Inflammatory macrophage treated with lipopolysaccharide for 1 hour (primary cell): ENCODE measurements at regions not wholly inside any gene's neighbourhood (a gene's known extent, or its start where the extent isn't known, plus 50 kb on each side); places are given as distances from the start of the nearest gene placed in this dataset.
A peak's percentile ranks its signal among the peaks of the same experiment; 100 is the strongest.

Experiments used
- DNase-seq, 2 donors: peaks; one replicate each; pipeline ENCODE4 v3.0.0-alpha.2; 2020 to 2022

DNA sequence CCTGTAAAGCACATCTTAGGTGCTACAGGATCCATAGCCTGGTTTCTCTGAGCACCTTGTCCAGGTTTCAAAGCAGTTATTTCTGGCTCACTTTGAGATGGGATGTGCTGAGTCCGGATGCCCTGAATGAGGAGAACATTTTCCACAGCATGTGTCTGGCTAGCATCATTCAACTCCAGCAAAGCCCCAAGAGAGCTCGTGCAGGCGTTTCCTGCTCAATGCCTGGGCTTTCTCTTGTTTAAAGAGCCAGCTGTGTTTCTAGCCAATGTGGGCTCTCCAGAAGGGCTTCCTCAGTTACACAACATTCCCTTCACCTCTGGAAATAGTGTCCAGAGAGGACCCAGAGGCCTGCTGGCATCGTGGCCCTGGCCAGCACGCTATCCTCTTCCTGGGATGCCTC lies 411.7 kb downstream of the DMAC1 start:
- no peak for DNase-seq

DNA sequence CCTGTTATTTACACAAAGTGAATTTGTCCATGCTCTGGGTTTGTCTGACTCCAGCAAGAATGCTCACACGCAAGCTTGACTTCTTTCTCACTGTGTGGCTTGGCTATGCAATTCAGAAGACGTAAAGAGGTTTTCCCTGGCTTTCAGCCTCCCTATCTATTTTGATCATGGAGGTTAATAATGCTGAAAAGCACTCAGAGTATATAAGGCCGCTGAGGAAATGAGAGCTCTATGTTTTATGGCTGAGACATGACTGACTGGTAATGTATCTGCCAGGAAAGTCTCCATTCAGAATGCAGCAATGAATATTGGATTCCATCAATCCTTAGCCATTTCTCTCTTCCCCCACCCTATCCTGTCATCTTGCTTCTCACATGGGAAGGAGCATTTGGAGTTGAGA lies 417.3 kb downstream of the DMAC1 start:
- no peak for DNase-seq

DNA sequence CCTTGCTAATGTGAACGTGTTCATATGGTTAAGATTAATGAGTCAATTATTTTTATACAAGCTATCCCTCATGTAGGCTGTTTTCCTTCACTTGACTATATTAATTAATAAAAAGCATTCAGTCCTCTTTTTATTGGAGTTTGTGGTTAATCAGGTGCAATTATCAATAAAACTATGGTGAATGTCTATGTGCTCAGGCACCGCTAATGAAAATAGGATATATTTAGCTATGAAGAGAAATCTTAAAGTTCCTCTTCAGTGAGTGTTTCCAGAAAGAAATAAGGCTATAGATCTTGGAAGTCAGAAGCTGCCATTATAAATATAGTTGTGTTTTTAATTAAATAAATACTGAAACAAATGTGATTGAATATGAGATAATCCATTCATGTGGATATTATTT lies 422.1 kb downstream of the DMAC1 start:
- DNase-seq = no peak

DNA sequence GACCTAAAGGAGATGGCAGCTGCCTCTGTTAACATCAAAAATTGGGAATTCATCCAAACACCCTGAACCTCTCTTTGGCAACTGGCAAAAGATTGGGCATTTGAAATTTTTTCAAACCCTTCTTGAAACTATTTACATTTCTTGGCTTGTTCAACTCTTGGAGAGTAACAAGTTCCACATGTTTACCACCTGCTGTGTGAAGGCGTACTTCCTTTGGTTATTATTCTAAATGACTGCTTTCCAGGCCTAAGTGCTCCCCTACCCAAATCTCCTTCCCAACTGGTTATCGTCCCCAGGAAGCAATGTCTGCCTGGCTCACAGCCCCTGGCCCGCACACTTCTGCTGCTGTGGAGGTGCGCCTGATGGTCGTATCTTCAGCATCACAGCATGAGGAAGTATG lies 422.7 kb downstream of the DMAC1 start:
- no peak for DNase-seq

DNA sequence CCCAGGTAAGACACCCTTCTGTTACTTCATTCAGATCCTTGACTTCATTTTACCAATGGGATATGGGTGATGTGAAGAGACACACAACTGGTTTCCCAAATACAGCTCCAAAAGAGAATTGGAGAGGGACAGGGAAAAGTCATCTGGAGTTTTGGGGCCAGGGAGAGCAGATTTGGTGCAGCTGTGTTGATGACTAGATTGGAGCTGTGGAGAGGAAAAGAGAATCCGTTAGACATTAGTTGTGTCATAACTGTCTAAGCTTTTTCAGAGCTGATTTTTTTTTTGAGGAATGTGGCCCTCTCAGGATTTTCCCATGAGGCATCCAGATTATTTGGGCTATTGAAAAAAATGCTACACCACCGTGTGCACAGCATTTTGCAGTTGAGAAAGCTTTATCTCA lies 423.4 kb downstream of the DMAC1 start:
- no peak for DNase-seq

DNA sequence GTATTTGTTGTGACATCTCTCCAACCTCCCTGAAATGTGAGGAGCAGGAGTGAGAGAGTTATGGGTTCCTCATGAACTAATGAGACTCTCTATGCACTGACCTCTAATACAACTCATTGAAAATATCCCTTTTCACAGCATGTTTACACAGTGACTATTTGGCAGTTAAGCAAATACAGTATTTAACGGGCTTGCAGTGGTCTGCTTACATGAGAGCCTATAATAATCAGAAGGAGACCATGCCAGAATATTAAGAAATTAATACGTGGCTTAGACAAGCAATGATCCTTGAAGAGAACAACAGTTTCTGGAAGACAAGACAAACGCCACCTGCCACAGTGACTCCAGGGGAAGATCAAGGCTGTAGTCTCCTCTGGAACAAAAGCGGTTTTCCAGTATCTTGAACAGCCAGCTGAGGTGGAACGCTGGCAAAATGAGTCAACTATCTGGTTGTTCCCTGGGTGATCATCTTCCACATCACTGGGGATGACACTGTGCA lies 424.5 kb downstream of the DMAC1 start:
- DNase-seq = no peak

DNA sequence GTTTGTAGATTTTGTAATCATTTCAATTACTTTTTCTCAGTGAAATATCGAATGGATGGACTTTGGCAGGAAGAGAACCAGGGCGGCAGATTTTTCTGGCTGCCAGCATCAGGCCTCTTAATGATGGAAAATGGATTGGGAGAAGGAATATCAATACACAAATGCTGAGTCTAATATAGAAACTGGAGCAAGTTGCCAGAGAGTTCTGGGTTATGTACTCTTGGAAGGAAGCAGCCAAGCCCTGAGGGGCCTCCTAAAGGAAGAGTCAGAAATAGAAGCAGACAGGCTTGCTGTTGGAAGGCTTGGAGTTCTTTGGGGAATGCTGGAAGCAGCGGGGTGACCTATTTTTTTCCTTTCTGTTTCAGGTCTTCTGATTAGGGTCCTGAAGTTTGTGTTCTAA lies 428.6 kb downstream of the DMAC1 start:
- no peak for DNase-seq

DNA sequence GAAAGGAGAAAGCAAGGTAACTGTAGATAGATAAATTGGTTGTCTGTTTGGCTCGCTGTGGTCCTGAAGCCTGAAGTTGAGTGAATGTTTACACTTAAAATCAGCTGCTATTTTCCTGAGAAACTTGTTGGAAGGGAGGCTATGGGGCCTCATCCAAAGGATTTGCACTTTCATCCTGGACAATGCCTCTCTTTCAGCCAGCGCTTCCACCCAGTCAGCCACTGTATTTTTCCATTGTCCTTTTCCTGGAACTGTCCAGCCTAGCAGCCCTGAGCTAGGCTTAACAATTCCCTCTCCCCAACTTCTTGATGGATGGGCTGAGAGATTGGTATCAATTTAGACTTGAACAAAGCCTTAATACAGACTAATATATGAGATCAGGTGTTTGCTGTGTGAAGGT lies 429.2 kb downstream of the DMAC1 start:
- no peak for DNase-seq

DNA sequence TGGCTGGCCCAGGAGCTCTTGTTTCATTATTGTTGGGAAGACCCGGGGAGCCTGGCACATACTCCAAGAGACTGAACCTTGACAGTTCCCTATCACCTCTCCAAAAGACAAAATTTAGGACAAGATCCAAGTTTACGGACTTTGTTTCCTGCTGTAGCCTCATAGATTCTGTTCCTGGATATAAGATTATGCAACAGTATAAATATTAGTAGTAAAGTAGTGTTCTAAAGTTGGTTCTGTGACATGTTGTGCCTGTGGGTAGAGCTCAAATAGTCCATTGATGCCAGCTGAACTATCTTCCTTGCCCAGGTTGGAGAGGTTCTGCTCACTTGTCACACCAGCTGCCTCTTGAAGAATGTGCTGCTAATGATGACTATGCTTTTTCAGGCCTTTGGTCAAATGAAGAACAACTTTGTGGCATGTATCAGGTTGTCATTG lies 430.2 kb downstream of the DMAC1 start:
- DNase-seq = no peak

DNA sequence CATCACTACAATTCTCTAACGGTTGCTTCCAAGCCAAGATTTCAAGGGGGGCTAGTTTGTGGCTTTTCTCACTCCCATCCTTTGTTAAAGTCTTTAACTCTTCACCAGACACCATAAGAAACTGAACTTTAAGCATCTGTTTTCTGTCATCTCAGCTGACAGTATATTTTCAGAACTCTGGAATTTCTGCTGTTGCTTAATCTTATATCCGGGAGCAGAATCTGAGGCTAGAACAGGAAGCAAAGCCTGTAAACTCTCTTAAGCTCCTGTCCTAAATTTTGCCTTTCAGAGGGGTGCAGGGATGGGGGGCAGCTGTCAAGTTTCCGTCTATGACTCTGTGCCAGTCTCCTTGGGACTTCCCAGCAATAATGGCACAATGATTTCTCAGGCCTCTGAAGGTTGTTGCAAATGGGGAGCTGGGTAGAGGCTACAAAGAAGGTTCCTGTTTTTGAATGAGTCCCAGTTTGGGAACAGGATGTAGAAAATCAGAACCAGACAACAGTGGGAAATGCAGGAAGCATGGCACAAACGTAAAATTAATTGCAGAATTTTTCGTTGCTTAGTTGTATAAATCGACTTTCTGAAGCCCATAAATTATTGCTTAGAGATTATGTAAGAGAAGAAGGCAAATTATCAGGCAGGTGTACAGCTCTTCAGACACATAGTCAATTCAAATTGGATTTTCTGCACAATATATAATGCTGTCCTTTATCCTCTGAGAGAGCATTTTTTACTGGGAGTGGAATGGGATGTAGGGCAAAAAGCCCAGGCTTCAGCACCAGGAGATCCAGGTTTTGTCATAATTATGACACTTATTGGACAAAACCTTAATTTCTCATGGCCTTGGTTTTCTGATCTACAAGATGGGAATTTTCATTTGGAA lies 430.9 kb downstream of the DMAC1 start:
- DNase-seq = peak; percentile 88 to 92

DNA sequence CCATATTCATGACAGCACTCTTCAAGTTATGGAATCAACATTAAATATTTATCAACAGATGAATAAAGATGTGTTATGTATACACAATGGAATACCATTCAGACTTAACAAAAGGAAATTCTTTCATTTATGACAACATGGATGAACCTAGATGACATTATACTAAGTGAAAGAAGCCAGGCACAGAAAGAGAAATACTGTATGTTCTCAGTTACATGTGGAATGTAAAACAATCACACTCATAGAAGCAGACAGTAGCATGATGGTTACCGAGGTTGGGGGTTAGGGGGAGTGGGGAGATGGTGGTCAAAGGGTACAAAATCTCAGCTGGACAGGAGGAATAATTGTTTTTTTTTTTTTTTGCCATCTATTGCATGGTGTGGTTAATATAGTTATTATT lies 431.9 kb downstream of the DMAC1 start:
- no peak for DNase-seq

DNA sequence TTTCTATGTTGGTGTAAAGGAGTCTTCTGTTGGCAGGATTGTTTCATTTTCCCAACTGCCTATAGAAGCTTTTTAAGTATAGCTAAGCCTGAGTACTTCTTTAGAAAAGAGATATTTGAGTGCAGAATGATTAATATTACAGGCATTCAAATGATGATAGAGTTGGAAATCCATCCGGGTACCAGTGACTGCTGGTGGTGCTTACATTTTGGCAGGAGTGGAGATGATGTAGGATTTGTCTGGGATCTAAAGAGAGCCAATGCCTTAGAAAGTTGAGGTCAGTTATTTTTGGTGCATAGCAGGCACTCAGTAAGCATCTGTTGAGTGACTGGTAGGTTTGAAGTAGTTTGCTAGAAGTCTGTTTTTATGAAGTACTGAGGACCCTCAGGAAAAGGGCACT lies 433.5 kb downstream of the DMAC1 start:
- DNase-seq = no peak

DNA sequence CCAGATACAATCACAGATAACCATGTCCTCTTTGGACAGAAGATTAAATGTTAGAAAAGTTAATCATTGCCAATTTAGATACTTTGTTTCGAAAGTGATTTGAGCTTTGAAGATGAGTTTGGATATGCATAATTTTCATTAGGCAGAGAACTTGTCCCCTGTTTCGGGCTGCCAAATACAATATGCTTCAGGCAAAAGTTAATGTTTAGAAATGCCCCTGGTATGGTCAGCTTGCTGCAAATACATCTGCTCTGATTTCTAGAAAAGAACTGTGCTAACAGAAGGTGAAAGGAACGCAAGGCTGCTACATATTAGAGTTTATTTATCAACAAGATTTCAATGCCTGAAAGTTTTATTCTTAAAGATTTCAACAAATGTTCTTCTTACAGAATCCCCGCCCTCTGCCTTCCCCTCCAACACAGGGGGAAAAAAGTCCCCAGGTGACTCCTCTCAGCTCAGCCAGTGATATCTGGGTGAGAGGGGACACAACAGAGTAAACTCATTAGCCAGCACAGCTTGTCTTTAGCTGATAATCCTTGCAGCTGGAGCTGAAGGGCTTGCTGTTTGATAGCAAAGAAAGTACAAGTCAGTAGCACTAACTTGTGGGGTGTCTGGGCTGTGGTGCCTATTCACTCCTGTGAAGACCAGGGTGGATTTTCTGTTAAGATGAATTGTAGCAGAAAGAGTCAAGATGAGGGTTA lies 435.7 kb downstream of the DMAC1 start:
- no peak for DNase-seq

DNA sequence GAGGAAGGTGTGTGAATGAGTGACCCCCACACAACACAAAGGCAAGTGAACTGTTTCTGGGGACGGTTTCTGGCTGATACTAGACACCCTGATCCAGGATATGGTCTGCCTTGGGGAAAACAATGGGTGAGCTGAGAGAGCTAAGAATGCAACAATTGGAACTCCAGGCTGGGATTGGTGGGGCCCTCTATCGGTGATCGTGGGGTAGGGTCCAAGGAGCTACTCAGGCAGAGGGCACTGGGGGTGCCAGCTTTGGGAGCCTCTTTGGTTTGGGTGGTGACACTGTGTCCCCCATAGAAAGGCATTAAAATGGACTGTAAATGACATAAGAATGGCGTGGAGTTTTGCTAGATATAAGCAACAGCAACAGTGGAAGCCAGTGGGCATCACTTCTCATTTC lies 439.1 kb downstream of the DMAC1 start:
- DNase-seq = no peak

DNA sequence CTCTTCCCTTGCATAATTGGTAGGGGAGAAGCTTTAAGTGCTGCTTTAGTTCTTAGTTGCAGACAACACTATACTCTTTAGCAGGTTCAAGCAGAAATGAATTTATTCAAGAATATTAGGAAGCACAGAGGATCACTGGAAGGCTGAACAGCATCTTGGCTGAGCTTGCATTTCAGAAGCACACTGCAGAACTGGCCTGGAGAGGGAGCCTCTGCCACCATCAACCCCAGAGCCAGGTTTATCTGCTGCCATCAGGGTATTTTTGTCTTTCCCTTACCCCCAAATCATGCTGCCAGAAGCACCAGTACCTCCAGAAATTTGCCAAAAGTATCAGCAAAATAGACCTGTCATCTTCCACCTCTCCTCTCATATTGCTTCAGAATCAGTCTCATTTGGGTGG lies 440.7 kb downstream of the DMAC1 start:
- DNase-seq = no peak

DNA sequence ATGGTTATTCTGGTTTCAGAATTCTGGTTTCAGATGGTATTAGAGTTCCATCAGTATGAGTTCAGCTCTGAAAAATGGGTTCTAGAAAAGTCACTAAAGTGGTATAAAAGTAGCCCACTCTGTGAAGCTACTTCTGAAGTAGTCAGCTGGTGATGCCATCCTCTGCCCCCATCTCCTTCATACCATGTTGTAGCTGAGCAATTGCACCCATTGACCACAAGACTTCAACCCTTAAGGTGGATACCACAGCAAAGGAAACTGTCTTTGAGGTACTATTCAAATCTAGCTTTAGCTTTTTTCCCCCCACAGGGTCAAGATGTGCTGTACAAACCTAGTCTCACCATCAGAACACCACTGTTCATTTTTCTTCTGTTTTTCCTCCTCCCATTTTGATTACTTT lies 444.9 kb downstream of the DMAC1 start:
- DNase-seq = no peak

DNA sequence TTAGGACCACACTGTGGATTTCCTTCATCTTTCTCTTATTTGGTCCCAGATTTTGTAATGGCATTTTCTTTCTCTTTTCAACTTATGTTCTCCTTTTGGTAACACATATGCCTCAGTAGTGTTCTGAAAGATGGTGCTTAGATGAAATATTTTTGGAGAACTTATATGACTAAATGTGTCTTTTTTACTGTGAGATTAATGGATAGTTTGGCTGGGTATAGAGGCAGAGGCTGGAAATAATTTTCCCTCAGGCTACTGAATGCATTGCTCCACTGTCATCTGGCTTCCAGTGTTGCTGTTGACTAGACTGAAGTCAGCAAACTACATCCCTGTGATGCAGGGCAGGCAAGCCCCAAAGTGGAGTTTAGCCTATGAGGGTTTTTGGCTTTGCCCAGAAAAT lies 450.9 kb downstream of the DMAC1 start:
- no peak for DNase-seq

DNA sequence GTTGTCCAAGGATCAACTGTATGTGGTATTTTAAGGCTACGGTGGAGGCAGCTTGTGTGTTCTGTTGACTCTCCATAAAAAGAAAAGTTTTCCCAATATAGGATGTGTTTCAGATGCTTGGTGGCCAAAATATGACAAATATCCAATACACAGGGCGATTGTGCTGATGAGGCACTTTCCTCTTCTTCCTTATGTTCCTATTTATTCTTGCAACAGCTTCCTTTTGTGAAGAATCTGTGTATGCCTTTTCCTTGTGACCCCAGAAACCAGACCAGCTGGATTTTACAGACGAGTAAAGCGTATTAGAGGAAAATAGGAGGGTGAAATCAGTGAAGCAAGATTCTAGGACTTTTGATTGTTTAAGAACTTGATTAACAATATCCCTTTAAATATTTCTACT lies 452.0 kb downstream of the DMAC1 start:
- DNase-seq = no peak

DNA sequence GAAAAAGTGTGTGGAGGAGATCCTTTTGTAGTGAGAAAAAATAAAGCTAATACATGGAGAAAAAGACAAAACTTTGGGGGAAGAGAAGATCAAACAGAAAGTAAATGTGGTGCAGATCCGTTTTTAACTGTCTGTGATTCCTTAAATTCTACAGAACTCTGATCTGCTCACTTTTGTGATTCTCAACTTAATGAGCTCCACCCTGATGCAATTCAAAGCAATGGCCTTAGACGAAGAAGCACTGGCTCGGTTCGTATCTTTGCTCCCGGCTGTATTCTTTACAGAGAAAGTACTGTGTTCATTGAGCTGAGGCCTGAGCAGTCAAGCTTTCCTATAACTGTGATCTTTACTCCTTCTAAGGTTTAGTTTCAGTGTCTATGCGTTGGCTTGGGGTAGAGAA lies 453.4 kb downstream of the DMAC1 start:
- no peak for DNase-seq

DNA sequence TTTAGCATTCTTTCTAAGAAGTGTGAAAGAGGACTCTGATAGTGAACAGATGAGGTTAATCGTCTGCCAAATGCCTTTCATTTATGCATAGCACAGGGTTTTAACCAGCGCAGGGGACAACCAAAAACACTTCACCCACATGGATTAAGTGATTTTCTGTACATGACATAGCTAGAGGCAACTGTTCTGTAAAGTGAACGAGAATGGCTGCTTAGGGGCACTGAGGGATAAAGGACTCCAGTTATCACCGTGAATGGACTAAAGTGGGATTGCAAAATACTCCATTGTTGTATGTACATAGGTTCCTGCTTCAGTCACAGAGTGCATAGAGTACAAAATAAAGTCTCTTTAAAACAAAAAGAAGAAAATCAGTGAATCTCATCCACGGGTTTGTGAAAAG lies 456.8 kb downstream of the DMAC1 start:
- no peak for DNase-seq

DNA sequence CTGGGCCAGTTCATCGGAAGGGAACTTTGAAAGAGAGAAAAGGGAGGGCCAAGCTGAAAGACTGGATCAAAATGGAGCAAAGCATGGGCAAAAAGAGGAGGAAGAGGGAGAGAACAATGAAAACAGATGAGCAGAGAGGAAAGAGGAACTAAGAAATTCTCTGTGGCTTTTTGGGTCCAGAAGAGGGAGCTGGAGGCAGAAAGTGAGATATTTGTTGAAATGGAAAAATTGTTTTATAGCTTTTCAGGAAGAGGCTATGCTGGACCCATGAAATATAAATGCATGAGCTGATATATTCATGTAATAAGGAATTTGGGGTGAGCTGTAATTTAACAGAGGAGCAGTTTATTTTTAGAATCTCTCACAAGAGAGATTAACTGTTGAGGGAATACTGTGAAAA lies 457.3 kb downstream of the DMAC1 start:
- DNase-seq = peak in 1 of 2 donors; percentile 9

DNA sequence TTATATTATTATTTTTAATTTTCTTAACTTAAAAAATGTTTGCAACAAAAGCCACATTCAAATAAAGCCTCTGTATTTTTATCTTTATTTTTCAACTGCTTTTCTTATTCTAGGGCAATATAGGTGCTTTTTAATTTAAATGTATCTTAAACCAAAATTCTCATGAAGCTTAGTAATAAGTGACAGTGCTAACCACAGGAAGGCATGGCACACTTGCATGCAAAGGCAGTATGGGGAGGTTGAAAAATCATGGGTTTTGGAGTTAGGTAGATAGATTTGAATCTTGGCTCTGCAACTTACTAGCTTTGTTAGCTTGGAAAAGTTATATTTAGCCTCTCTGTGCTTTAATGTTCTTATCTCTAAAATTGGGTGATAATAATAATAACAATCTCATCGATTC lies 458.0 kb downstream of the DMAC1 start:
- no peak for DNase-seq

DNA sequence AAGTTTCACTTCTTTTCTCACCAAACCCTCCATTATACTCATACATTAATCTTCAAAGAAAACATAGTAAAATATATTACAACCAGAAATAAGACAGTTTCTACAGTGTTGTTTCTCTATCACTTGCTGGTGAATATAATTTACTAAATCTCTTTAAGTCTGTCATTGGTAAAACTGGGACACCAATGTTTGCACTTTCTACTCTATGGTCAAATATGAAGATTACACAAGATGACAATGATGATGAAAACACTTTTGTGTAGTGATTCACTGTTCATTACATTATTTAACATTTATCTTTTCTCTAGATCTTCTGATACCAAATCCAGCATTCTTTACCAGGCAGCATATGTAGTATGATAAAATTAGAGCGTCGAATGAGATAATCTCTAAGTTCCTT lies 459.1 kb downstream of the DMAC1 start:
- no peak for DNase-seq

DNA sequence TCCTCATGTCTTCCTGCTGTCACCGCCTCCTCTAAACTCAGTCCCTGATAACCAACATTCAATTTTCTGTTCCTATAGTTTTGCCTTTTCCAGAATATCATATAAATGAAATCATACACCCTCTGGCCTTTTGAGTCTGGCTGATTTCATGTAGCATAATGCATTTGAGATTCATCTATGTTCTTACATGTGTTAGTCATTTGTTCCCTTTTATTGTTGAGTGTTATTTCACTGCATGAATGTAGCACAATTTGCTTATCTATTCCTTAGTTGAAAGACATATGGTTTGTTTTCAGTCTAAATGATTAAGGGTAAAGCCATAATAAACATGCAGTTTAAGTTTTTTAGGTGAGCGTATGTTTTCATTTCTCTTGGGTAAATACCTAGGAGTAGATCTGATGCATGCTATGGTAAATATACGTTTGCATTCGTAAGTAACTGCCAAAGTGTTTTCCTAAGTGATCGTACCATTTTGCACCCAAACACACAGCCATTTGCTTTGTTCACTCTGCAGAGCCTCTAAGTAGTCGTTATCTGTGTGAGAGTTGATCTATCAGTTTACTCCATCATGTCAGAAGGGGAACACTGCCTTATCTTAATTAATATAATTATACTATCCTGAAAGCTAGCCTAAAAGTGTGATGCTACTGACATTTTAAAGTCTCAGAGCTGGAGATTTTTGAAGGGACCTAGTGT lies 460.8 kb downstream of the DMAC1 start:
- DNase-seq = no peak
